ENCODE measurements at regions not wholly inside any gene's neighbourhood (a gene's known extent, or its start where the extent isn't known, plus 50 kb on each side); places are given as distances from the start of the nearest gene placed in this dataset.
"Not testable (repeated sequence)": the region's sequence is repeated elsewhere in the genome, so short reads cannot be mapped to it uniquely, and the experiment has no call there.

GRCh38 chr6:16907991-16908390 is 146.7 kb upstream of the ATXN1 start:
- Histone ChIP-seq H3K36me3 (ENCODE audit: insufficient read depth, low read length) (no peaks in the 10 kb centered on the region), H3K4me1 (ENCODE audit: control insufficient read depth, insufficient read depth, low read length, unreplicated experiment) (peaks cover 24% of the 10 kb centered on the region), H3K79me2 (ENCODE audit: control insufficient read depth, insufficient read depth, low read length, unreplicated experiment) (no peaks in the 10 kb centered on the region), H3K27ac (ENCODE audit: low read depth, low read length) (no peak overlapping the region), H2AFZ (ENCODE audit: low read length, unreplicated experiment) (no peak overlapping the region), H3K4me3 (ENCODE audit: low read depth, low read length) (no peak overlapping the region), H3K27me3 (ENCODE audit: insufficient read depth, low read length) (no peaks in the 10 kb centered on the region)

- Histone ChIP-seq H3K4me3 (ENCODE audit: low read depth, low read length) (no peak overlapping the region), H3K4me1 (ENCODE audit: control insufficient read depth, insufficient read depth, low read length, unreplicated experiment) (peaks cover 29% of the 10 kb centered on the region), H3K27me3 (ENCODE audit: insufficient read depth, low read length) (no peaks in the 10 kb centered on the region), H3K27ac (ENCODE audit: low read depth, low read length) (no peak overlapping the region), H2AFZ (ENCODE audit: low read length, unreplicated experiment) (no peak overlapping the region), H3K79me2 (ENCODE audit: control insufficient read depth, insufficient read depth, low read length, unreplicated experiment) (no peaks in the 10 kb centered on the region), H3K36me3 (ENCODE audit: insufficient read depth, low read length) (no peaks in the 10 kb centered on the region)
These were observed 143.7 kb upstream of the ATXN1 start for GRCh38 chr6:16904957-16905356.

GRCh38 chr6:16903470-16903869 is 142.2 kb upstream of the ATXN1 start:
- Histone ChIP-seq H3K4me1 (ENCODE audit: control insufficient read depth, insufficient read depth, low read length, unreplicated experiment) (peaks cover 22% of the 10 kb centered on the region), H3K36me3 (ENCODE audit: insufficient read depth, low read length) (no peaks in the 10 kb centered on the region), H3K4me3 (ENCODE audit: low read depth, low read length) (no peak overlapping the region), H3K27ac (ENCODE audit: low read depth, low read length) (no peak overlapping the region), H3K27me3 (ENCODE audit: insufficient read depth, low read length) (no peaks in the 10 kb centered on the region), H2AFZ (ENCODE audit: low read length, unreplicated experiment) (no peak overlapping the region), H3K79me2 (ENCODE audit: control insufficient read depth, insufficient read depth, low read length, unreplicated experiment) (no peaks in the 10 kb centered on the region)

DNA sequence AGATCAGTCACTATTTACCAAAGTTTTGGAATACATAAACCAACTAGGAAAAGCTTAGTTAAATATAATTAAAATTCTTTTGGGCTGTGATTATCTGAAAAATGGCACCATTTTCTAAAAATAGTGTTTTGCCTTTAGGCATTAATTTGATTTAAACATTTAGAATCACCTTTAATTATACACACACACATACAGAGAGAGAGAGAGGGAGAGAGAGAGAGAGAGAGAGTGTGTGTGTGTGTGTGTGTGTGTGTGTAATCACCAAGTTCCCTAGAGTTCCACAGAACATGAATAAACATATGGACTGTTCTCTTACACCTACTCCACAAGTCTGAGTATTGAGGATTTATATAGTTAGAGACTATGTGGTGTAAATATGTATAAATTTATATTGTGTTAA is 141.2 kb upstream of the ATXN1 start:
- Histone ChIP-seq H3K27me3 (ENCODE audit: insufficient read depth, low read length) (no peaks in the 10 kb centered on the region), H3K36me3 (ENCODE audit: insufficient read depth, low read length) (no peaks in the 10 kb centered on the region), H3K79me2 (ENCODE audit: control insufficient read depth, insufficient read depth, low read length, unreplicated experiment) (no peaks in the 10 kb centered on the region), H3K4me3 (ENCODE audit: low read depth, low read length) (no peak overlapping the region), H3K4me1 (ENCODE audit: control insufficient read depth, insufficient read depth, low read length, unreplicated experiment) (peaks cover 22% of the 10 kb centered on the region), H3K27ac (ENCODE audit: low read depth, low read length) (0 out of 2 replicates have a peak overlapping the region, but pooled peaks have one; percentile 15), H2AFZ (ENCODE audit: low read length, unreplicated experiment) (no peak overlapping the region)

DNA sequence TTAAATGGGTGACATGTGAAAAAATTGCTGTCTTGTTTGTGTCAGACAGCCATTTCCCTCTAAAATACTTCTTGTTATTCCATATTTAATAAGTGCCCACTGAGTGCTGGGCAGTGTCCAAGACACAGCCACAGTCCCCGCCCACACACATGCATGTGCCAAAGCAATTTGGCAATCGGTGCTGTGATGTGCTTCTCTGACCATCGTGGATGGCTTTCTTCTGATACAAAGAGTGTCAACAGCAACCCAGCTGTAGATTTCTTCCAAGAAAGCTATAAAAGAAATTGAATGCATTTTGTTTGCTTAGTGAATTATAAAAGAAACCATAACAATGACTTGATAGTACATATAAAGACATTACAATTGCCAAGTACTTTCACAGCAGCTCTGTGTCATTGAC is 140.5 kb upstream of the ATXN1 start:
- Histone ChIP-seq H3K79me2 (ENCODE audit: control insufficient read depth, insufficient read depth, low read length, unreplicated experiment) (no peaks in the 10 kb centered on the region), H3K27me3 (ENCODE audit: insufficient read depth, low read length) (no peaks in the 10 kb centered on the region), H3K36me3 (ENCODE audit: insufficient read depth, low read length) (no peaks in the 10 kb centered on the region), H3K4me1 (ENCODE audit: control insufficient read depth, insufficient read depth, low read length, unreplicated experiment) (peaks cover 22% of the 10 kb centered on the region), H2AFZ (ENCODE audit: low read length, unreplicated experiment) (no peak overlapping the region), H3K4me3 (ENCODE audit: low read depth, low read length) (peak overlapping the region; percentile 11; the same call in 1 of the 2 replicates), H3K27ac (ENCODE audit: low read depth, low read length) (0 out of 2 replicates have a peak overlapping the region, but pooled peaks have one; percentile 15)

- Histone ChIP-seq H3K4me3 (ENCODE audit: low read depth, low read length) (no peak overlapping the region), H2AFZ (ENCODE audit: low read length, unreplicated experiment) (no peak overlapping the region), H3K79me2 (ENCODE audit: control insufficient read depth, insufficient read depth, low read length, unreplicated experiment) (no peaks in the 10 kb centered on the region), H3K4me1 (ENCODE audit: control insufficient read depth, insufficient read depth, low read length, unreplicated experiment) (peaks cover 22% of the 10 kb centered on the region), H3K27me3 (ENCODE audit: insufficient read depth, low read length) (no peaks in the 10 kb centered on the region), H3K36me3 (ENCODE audit: insufficient read depth, low read length) (no peaks in the 10 kb centered on the region), H3K27ac (ENCODE audit: low read depth, low read length) (no peak overlapping the region)
These were observed 140.0 kb upstream of the ATXN1 start for GRCh38 chr6:16901306-16901705.

GRCh38 chr6:16898640-16899396 is 137.6 kb upstream of the ATXN1 start:
- Histone ChIP-seq H3K36me3 (ENCODE audit: insufficient read depth, low read length) (no peaks in the 10 kb centered on the region), H3K79me2 (ENCODE audit: control insufficient read depth, insufficient read depth, low read length, unreplicated experiment) (no peaks in the 10 kb centered on the region), H3K4me3 (ENCODE audit: low read depth, low read length) (no peak overlapping the region), H3K27me3 (ENCODE audit: insufficient read depth, low read length) (no peaks in the 10 kb centered on the region), H3K27ac (ENCODE audit: low read depth, low read length) (no peak overlapping the region), H3K4me1 (ENCODE audit: control insufficient read depth, insufficient read depth, low read length, unreplicated experiment) (peaks cover 22% of the 10 kb centered on the region), H2AFZ (ENCODE audit: low read length, unreplicated experiment) (no peak overlapping the region)

DNA sequence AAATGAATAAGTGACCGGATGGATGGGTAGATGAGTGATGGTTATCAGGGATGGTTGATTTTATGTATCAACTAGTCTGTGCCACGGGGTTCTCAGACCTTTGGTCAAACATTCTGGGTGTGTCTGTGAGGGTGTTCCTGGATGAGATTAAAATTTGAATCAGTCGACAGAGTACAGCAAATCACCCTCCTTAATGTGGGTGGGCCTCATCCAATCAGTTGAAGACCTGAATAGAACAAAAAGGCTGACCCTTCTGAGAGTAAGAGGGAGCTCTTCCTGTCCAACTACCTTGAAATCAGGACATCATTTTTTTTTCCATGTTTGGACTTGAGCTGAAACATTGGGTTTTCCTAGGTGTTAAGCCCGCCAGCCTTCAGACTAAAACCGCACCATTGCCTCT is 136.4 kb upstream of the ATXN1 start:
- Histone ChIP-seq H3K4me3 (ENCODE audit: low read depth, low read length) (no peak overlapping the region), H3K4me1 (ENCODE audit: control insufficient read depth, insufficient read depth, low read length, unreplicated experiment) (peaks cover 12% of the 10 kb centered on the region), H3K27me3 (ENCODE audit: insufficient read depth, low read length) (no peaks in the 10 kb centered on the region), H3K27ac (ENCODE audit: low read depth, low read length) (no peak overlapping the region), H3K36me3 (ENCODE audit: insufficient read depth, low read length) (no peaks in the 10 kb centered on the region), H2AFZ (ENCODE audit: low read length, unreplicated experiment) (no peak overlapping the region), H3K79me2 (ENCODE audit: control insufficient read depth, insufficient read depth, low read length, unreplicated experiment) (no peaks in the 10 kb centered on the region)

DNA sequence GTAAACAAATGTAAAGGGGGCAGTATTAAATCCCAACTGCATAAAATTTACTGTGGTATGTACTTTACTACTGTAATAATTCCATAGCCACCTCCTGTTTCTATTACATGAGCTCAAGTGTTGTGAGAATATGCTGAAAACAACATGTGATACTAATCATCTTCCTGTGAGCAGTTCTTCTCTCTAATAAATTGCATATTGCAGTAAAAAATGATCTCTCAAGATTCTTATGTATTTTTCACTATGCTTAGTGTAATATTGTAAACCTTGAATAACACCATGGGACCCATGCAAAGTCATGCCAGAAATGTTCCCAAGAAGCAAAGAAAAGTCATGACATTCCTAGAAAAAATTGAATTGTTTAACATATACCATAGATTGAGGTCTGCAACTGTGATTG is 133.0 kb upstream of the ATXN1 start:
- Histone ChIP-seq H3K4me1 (ENCODE audit: control insufficient read depth, insufficient read depth, low read length, unreplicated experiment) (no peaks in the 10 kb centered on the region), H3K27me3 (ENCODE audit: insufficient read depth, low read length) (no peaks in the 10 kb centered on the region), H3K27ac (ENCODE audit: low read depth, low read length) (no peak overlapping the region), H3K4me3 (ENCODE audit: low read depth, low read length) (no peak overlapping the region), H3K36me3 (ENCODE audit: insufficient read depth, low read length) (no peaks in the 10 kb centered on the region), H3K79me2 (ENCODE audit: control insufficient read depth, insufficient read depth, low read length, unreplicated experiment) (no peaks in the 10 kb centered on the region), H2AFZ (ENCODE audit: low read length, unreplicated experiment) (no peak overlapping the region)

DNA sequence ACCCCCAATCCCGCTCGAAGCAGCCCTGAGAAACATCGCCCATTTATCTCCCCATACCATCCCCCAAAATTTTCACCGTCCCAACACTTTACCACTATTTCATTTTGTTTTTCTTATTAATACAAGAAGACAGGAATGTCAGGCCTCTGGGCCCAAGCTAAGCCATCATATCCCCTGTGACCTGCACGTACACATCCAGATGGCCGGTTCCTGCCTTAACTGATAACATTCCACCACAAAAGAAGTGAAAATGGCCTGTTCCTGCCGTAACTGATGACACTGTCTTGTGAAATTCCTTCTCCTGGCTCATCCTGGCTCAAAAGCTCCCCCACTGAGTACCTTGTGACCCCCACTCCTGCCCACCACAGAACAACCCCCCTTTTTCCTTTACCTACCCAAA is 129.8 kb upstream of the ATXN1 start:
- H3K27me3 ChIP-seq (ENCODE audit: insufficient read depth, low read length); H3K4me1 ChIP-seq (ENCODE audit: control insufficient read depth, insufficient read depth, low read length, unreplicated experiment); H3K27ac ChIP-seq (ENCODE audit: low read depth, low read length); H2AFZ ChIP-seq (ENCODE audit: low read length, unreplicated experiment); H3K36me3 ChIP-seq (ENCODE audit: insufficient read depth, low read length); H3K4me3 ChIP-seq (ENCODE audit: low read depth, low read length); H3K79me2 ChIP-seq (ENCODE audit: control insufficient read depth, insufficient read depth, low read length, unreplicated experiment): not testable (repeated sequence)

DNA sequence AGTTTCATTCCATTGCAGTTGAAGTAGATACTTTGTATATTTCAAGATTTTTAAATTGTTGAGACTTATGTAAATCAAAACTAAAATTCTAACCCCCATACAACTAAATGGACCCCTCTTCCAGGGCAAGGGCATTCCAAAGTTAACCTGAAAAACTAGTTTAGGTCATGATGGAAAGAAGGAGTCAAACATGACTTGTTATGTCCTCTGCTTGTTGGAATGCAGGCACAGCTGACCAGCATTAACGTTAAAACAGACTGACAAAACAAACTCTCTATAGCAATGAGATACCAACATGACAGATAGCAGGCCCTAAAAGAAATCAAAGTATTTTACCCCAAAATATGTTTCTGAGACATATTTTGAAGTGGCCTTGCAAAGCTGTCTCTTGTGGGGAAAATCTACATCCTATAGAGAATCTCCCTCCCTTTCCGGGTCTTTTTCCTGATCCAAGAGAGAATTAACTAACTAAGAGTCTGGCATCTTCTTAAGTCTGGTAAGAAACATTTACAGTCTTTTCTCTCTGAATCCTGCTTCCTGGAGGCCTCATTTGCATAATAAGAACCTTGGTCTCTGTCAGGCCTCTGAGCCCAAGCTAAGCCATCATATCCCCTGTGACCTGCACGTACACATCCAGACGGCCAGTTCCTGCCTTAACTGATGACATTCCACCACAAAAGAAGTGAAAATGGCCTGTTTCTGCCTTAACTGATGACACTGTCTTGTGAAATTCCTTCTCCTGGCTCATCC is 124.3 kb upstream of the ATXN1 start:
- no peak overlapping the region for H3K4me3 ChIP-seq (ENCODE audit: low read depth, low read length)
- no peaks in the 10 kb centered on the region for H3K4me1 ChIP-seq (ENCODE audit: control insufficient read depth, insufficient read depth, low read length, unreplicated experiment)
- no peaks in the 10 kb centered on the region for H3K36me3 ChIP-seq (ENCODE audit: insufficient read depth, low read length)
- no peak overlapping the region for H3K27ac ChIP-seq (ENCODE audit: low read depth, low read length)
- H3K79me2 ChIP-seq (ENCODE audit: control insufficient read depth, insufficient read depth, low read length, unreplicated experiment): no peaks in the 10 kb centered on the region
- H2AFZ ChIP-seq (ENCODE audit: low read length, unreplicated experiment): no peak overlapping the region
- peaks cover 5% of the 10 kb centered on the region; the same call in 1 of the 2 replicates for H3K27me3 ChIP-seq (ENCODE audit: insufficient read depth, low read length)
